AG08396 (cell line): ENCODE measurements at regions not wholly inside any gene's neighbourhood (a gene's known extent, or its start where the extent isn't known, plus 50 kb on each side); places are given as distances from the start of the nearest gene placed in this dataset.
"Not testable (repeated sequence)": the region's sequence is repeated elsewhere in the genome, so short reads cannot be mapped to it uniquely, and the experiment has no call there.

ENCODE experiments used
- DNase-seq: peaks from one replicate; pipeline ENCODE4 v3.0.0; 2012; ENCODE audit warnings: low spot score, mixed read lengths

- no peak for DNase-seq
Observed at GRCh38 chr2:236826606-236827156, 257.1 kb downstream of the ACKR3 start.

DNA sequence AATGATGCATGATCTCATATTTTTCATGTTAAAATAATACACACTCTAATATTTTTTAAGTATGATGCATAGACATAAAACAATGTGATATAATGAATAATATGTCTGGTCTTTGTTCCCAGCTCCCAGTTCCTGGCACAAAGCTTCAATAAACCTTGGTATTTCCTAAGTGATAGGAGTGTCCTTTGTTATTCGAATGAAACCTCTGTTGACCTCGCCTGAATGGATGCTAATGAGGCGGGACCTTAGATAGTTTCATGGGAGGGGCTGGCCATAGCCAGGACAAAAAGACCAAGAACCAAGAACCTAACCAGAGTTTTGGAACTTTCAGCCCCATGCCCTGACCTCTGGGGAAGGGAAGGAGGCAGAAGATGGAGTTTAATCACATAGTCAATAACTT is 257.7 kb upstream of the COPS8 start:
- DNase-seq, result no peak

- DNase-seq, result no peak
Observed at GRCh38 chr2:236828820-236829219, 256.9 kb upstream of the COPS8 start.

GRCh38 chr2:236830926-236831325 is 254.8 kb upstream of the COPS8 start:
- DNase-seq, result no peak

GRCh38 chr2:236831698-236832097 is 254.0 kb upstream of the COPS8 start:
- DNase-seq, result no peak

DNA sequence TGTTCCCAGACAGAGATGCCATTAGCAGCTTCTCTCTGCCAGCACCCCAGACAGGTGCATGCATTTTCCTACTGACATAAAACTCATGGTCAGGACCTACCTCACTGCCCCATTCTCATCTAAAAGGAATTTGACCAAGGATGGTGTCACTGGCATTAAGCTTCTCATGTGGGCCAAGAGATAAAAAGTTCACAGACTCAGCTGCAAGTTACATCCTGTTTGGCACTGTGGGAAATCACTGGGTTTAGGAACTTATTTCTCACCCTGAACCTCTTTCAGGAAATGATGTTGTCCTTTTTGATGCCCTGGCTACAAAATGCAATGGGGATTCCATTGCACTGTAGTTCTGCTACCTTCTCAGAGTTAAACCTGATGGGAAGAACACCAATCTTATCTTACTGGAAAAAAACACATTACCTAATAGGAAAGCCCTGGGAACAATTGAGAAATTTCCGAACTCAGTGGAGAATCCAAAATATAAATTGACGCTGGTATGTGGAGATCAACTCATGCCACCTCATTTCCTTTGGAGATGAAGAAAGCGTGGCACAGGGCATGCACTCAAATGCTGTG is 252.1 kb upstream of the COPS8 start:
- no peak for DNase-seq

DNA sequence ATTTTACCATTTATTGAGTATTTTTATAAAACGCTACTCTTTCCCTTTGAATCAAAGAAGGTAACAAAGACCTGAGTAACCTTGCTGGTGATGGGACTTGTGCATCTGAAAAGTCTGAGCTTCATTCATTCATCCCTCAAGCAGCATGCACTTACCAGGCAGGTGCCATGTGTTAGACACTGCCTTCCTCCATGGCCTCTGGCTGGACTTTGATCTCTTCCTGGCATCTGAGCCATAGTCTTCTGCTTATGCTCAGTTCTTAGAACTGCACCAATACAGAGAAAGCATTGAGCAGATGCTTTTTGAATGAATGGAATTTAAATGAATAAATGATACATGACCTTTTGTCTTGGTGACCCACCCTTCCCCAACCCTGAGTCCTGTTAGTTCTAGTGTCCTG is 251.4 kb upstream of the COPS8 start:
- DNase-seq, result no peak

GRCh38 chr2:236835307-236836024 is 250.2 kb upstream of the COPS8 start:
- no peak for DNase-seq

- DNase-seq, result not testable (repeated sequence)
Observed at GRCh38 chr2:236836028-236836427, 249.7 kb upstream of the COPS8 start.

DNA sequence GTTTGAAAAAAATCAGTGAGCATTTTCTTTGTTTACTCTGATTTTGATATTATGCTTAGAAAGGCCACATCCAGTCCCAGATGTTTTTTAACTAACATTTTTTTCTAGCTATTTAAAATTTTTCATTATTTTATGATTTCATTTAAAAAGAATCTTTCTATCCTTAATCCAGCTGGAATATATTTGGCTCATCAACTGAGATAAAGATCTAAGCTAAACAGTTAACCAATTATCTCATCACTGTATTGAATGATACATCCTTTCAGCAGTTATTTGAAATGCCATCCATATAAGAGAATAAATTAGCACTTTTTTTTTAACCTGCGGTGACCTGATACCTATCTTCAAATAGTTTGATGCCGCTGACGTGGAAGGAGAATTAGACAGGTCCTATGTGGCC is 245.5 kb upstream of the COPS8 start:
- DNase-seq, result no peak

DNA sequence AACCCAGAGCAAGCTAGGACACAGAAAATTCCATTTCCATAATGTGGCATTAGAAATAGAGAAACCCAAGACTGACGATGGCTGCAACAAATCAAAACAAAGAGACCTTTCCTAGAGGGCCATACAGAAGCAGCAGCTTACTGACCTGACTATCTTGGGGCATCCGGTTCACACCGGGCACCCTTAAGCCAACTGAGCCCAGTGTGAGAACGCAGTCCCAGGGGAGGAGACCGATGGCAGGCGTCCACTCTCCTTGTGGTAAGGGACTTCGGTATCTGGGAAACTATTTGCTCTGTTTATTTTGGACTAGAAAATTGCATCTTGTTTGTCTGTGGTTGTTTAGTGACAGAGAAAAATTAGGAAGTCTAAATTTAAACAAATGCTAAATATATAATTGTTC is 244.8 kb upstream of the COPS8 start:
- no peak for DNase-seq

DNA sequence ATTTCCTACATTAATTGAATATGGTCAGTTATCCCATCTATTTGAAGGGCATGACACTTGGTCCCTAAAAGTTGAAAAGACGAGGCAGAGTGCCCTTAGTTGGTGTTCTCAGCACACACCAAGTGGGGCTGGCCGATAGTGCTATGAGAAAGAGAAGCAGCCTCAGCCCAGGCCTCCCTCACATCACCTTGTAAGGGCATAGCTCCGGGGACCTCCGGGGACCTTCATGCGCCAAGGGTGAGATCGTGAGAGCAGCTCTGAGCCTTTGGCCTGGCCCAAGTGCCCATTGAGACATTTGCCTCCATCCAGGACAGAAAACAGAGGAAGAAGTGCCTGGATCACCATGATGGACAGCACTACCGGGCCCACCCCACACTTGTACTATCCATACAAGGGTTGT is 244.3 kb upstream of the COPS8 start:
- DNase-seq, result no peak

DNA sequence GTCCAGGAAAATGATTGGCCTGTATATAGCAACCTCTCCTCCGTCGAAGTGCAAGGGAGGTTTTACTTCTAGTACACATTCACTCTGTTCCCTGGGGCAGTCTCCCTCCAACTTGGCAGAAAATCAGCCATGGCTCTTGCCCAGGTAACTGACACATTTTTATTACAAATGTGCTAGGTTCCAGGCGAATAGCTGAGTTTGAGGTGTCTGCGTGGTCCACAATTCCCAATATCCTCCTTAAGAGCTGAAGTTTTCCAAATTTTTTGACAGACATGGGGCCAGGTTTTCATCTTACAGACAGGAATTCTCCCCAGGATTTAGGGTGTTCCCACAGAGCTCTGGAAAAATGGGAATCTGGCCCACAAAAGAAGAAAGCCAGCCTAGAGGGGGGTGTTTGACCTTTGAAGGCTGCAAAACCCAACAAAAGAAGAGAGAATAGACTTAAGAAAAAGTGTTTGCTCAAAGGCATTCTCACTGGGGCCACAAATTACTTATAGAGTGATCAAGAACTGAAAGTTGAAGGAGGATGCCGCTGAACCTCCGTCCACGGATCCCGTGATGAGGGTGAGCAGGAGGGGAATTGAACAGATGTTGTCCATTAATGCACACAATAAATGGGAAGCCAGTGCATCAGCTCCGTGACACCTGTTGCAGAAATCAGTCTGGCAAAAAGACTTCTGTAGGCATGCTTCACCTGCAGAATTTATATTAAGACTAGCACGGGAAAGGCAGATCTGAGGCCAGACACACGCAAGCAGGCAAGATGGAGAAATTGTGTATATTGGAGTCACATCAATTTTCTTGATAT is 242.3 kb upstream of the COPS8 start:
- no peak for DNase-seq

GRCh38 chr2:236844711-236845110 is 241.0 kb upstream of the COPS8 start:
- DNase-seq, result no peak

- no peak for DNase-seq
Observed at GRCh38 chr2:236847023-236847422, 238.7 kb upstream of the COPS8 start.

DNA sequence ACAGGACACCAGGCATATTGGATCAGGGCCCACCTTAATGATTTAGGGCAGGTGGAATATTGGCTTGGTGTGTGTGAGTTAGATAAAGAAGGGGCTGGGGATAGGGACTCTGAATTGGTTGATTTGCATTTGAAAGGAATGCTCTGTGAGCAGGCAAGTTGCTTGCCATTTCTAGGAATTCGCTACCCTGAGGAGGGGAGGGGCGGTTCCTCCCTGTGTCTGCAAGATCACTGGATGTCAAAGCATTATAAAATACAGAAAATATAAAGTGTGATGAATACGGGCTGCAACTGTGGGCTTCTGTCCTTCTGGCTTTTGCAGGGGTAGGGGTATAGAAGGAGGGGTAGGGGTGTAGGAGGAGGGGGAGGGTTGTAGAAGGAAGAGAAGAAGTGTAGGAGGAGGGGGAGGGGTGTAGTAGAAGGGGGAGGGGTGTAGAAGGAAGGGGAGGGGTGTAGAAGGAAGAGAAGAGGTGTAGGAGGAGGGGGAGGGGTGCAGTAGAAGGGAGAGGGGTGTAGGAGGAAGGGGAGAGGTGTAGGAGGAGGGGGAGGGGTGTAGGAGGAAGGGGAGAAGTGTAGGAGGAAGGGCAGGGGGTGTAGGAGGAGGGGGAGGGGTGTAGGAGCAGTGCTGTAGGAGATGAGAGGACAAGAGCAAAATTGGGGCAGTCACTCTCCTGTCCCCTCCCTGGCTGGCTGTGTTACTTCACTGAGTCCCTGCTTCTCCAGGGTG is 238.0 kb upstream of the COPS8 start:
- no peak for DNase-seq

DNA sequence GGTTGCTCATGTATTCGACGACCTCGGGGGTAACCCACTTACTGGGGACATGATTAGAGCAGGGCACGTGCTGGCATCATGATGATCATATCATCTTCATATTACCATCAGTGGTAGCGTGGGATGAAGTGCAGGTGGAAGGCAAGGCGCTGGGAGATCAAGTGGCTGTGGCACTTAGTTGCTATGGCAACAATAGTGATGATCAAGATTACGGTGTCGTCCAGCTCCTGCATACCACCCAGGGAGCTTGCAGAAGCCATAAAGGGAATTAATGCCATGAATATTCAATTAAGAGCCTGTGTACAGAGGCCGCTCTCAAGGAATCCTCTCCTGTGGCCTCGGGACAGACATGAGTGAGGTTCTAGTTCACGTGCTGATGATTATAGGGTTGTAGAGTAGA is 237.2 kb upstream of the COPS8 start:
- DNase-seq, result no peak

DNA sequence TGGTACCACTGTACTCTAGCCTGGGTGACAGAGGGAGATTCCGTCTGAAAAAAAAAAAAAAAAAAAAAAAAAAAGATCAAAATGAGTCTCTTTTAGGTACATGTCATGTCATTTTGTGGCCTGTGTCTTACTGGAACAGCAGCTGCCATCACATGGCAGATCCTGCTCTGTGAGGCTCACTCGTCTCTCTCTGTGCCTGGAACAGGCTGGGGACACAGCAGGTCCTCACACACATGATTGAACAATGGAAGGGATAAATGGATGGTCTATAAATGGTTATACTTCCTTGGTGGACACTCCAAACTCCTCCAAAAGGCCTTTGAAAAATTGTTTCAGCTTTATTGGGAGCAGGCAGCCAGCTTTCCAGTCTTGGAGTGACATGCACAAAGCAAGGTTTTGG is 236.2 kb upstream of the COPS8 start:
- DNase-seq, result no peak

DNA sequence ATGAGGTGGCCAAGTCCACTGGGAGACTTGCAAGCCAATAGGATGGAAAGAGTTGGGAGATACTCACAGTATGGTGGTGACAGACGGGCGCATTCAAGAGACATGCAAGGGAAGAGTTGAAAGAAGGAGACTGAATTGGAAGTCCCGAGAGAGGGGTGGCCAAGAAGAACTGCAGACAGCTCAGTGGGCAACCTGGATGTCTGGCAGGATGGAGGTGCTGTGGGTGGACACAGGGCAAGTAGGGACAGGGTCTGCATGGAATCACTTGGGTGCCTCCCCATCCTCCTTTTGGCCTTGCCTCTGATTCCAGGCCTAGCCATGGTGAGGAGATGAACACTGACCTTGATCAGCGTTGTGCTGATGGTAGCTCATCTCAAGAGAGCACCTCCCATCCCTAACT is 235.7 kb upstream of the COPS8 start:
- DNase-seq, result no peak

DNA sequence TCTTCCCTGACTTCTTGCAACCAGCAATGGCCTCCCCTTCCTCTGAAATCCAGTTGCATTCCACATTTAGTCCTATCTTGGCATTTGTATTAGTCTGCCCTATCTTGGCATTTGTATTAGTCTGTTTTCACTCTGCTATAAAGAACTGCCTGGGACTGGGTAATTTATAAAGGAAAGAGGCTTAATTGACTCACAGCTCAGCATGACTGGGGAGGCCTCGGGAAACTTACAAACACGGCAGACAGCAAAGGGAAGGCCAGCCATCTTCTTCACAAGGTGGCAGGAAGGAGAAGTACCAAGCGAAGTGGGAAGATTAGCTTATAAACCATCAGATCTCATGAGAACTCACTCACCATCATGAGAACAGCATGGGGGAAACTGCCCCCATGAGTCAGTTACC is 234.5 kb upstream of the COPS8 start:
- DNase-seq, result no peak

DNA sequence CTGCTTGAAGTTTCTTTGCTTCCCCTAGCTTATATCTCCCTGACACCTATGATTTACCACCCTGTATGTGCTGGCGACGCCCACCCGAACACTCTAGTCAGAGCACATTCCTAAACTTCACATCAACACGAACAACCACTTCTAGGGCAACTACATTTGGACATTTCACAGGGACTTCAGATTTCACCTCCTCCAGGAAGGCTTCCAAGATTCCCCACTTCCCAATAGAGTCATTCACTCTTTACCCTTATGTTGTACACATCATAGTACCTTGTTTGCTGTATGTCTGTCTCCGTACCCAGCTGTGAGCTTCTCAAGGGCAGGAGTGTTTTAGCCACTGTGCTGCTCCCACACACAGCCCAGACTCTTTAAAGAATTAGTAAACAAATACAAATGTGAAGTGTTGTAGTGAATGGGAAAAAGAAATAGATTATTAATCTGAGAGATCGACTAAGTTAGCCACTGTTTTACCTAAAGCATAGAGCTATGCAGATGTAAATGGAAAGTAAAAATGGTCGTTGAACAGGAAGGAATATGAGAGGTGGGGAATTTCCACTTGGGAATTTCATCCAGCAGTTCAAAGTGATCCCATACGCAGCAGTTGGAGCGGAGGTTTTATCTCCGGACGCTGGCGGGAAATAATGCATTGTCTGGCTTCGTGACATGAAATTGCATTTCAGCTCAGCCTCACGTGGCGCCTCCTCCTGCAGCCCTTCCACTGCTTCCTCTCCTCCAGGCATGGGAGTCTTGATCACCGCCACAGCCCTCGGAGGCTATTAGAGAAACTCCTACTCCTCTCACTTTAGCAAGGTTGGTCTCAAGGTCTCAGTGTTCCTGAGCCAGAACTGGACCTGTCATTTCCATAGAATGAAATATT is 233.4 kb upstream of the COPS8 start:
- DNase-seq, result no peak
